NCI-H2029 treated with DMSO at 0.1 percent for 48 hours (cell line): ENCODE measurements at regions not wholly inside any gene's neighbourhood (a gene's known extent, or its start where the extent isn't known, plus 50 kb on each side); places are given as distances from the start of the nearest gene placed in this dataset.
"Not testable (repeated sequence)": the region's sequence is repeated elsewhere in the genome, so short reads cannot be mapped to it uniquely, and the experiment has no call there.

Experiments
- DNase-seq: peaks from one replicate; lab custom pipeline; 2025; lab: John Stamatoyannopoulos, UW

DNA sequence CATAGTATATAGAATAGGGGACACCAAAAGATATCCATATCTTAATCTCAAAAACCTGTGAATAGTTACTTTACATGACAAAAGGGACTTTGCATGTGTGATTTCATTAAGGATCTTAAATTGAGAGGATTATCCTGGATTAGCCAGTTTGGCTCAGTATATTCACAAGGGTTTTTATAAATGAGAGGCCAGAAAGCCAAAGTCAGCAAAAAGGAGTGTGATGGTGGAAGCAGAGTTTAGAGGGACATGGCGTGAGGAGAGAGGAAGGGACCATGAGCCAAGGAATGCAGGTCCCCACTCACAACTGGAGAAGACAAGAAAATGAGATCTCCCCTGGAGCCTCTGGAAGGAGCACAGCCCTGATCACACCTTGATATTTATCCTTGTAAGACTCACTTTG, 648.5 kb upstream of the LCORL start:
- DNase-seq: no peak

- DNase-seq: no peak
Observed at GRCh38 chr4:18669390-18669789, 647.8 kb upstream of the LCORL start.

DNA sequence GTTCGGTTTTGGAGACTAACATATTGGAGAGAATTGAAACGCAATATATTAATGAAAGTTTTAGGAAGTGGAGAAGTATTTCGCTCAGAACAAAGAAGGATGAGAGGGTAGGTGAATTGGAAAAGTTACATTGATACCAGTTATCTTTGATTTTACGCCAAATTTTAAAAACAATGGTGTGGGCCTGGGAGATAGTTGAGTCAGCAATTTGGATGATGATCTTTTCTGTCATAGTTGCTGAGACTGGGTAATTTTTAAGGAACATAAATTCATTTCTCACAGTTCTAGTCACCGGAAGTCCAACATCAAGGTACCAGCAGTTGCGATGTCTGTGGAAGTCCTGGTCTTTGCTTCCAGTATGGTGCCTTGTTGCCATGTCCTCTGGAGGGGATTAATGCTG, 644.8 kb upstream of the LCORL start:
- DNase-seq: no peak

- DNase-seq: no peak
Observed at GRCh38 chr4:18664171-18664570, 642.6 kb upstream of the LCORL start.

- no peak for DNase-seq
Observed at GRCh38 chr4:18645351-18645750, 623.8 kb upstream of the LCORL start.

- DNase-seq: no peak
Observed at GRCh38 chr4:18641334-18641733, 619.8 kb upstream of the LCORL start.

DNA sequence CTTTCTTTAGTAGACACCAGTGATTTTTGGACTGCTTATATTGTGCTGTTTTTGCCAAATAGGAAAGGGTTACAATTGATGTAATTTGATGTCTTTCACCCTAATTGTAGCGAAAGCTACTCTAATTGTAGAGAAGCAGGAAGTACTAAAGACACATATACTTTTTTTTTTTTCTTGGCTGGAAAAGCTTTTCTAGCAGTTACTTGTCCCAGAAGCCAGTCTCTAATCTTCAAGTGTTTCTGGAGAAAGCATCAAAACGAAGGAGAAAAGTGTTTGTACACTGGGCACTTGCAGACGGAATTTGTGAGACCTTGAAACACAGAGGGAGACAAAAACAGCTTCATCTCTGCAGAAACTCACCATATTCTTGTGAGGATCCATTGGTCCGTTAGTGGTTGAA, 616.5 kb upstream of the LCORL start:
- DNase-seq: no peak

DNA sequence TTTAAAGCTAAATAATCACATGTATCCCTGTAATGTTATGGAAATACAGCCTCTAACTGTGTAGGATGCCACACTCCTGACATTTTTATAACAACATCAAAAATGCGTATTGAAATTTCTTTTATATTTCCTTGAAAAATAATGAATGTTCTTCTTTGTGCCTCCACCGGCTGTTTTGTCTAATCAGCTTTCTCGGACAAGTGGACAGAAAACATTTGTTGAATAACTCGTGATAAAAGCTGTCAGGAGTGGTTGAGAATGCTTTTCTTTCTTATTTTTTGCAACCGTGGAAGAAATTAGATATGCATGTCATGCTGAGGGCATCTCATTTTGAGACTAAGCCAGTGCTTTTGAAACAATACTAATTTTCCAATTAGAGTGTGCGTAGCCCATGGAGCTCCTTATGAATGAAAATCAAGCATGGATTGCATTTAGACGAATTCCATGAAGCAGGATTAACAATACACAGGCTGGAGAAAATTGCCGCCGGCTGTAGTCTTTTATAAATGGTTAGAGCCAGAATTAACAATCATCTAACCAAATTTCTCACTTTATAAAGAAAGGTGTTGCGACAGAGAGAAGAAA, 614.5 kb upstream of the LCORL start:
- no peak for DNase-seq

DNA sequence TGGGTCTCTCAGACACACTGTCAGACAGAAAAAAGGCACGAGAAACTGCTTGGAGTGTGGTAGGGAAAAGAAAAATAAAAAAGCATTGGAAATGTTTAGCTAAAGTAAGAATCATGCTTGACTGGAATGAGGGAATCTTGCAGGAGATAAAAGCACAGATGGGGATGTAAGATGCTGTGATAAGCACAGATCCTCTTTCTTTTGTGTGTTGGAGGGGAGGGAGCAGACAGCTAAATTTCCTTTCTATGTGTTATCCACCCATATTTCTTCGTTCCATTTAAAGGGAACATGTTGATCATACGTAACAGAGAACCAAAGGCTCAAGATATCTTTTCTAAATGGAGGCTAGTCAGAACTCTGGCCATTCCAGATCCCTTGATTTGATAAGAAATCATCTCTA, 614.0 kb upstream of the LCORL start:
- DNase-seq: no peak

- DNase-seq: no peak
Observed at GRCh38 chr4:18631586-18631985, 610.0 kb upstream of the LCORL start.

DNA sequence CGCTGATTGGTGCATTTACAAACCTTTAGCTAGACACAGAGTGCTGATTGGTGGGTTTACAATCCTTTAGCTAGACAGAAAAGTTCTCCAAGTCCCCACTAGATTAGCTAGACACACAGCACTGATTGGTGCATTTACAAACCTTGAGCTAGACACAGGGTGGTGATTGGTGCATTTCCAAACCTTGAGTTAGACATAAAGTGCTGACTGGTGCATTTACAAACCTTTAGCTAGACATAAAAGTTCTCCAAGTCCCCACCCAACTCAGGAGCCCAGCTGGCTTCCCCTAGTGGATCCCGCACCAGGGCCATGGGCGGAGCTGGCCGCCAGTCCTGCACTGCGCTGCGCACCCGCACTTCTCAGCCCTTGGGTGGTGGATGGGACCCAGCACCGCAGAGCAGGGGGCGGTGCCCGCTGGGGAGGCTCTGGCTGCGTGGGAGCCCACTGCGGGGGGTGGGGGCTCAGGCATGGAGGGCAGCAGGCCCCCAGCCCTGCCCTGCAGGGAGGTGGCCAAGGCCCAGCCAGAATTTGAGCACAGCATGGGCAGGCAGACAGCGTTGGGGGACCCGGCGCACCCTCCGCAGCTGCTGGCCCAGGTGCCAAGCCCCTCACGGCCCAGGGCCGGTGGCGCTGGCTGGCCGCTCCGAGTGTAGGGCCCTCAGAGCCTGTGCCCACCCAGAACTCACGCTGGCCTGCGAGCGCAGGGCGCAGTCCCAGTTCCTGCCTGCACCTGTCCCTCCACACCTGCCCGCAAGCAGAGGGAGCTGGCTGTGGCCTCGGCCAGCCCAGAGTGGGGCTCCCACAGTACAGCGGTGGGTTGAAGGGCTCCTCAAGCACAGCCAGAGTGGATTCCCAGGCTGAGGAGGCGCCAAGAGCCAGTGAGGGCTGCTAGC, 608.9 kb upstream of the LCORL start:
- no peak for DNase-seq

GRCh38 chr4:18627447-18628005, 606.0 kb upstream of the LCORL start:
- DNase-seq: no peak

GRCh38 chr4:18626996-18627395, 605.4 kb upstream of the LCORL start:
- DNase-seq: no peak

GRCh38 chr4:18626366-18626765, 604.8 kb upstream of the LCORL start:
- no peak for DNase-seq

DNA sequence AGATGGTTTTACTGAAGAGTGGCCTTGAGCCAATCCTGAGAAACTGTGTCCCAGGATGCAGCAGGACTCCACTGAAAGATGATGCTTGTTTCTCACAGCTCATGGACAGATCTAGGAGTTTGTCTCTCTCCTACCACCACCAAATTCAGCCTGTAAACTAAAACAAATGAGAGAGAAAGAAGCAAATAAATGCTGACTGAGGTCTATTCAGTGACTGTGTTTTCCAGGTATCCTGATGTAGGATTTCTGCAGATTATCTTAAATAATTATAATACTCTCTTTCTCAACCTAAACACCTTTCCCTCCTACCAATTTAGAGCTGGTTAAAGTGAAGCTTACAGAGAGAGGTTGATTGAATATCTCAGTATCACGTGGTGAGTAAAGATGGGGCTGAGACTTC, 599.6 kb upstream of the LCORL start:
- DNase-seq: no peak

GRCh38 chr4:18616720-18617119, 595.2 kb upstream of the LCORL start:
- DNase-seq: no peak

- no peak for DNase-seq
Observed at GRCh38 chr4:18611026-18611425, 589.5 kb upstream of the LCORL start.

DNA sequence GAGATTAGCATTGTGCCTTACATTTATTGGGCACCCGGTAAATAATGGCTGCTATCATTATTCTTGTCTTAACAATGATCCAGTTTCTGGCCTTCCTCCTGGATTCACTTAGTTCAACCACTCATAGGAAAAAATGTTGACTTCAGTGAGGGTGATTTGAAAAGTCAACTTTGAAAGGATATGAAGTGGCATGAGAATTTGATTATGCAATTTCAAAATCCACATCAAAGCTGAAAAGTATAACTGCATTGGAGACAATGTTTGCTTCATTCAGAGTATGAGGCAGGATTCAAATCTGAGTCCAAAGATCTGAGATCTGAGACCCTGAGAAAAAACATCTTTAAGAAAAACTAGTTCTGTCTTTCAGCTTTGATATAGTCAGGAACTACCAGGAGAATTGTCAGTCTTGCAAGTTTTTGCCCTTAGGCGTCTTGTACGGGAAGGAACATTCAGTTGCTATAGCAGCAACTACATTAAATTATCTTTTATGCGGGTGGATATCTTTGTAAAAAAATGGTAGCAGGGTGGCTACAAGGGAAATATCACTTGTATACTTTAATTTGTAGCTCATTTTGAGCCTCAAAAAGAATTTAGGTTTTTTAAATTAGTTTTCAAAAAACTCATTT, 587.5 kb upstream of the LCORL start:
- no peak for DNase-seq

- DNase-seq: not testable (repeated sequence)
Observed at GRCh38 chr4:18602610-18603009, 581.1 kb upstream of the LCORL start.

- peak; percentile 55 for DNase-seq
Observed at GRCh38 chr4:18593297-18594002, 571.9 kb upstream of the LCORL start.

DNA sequence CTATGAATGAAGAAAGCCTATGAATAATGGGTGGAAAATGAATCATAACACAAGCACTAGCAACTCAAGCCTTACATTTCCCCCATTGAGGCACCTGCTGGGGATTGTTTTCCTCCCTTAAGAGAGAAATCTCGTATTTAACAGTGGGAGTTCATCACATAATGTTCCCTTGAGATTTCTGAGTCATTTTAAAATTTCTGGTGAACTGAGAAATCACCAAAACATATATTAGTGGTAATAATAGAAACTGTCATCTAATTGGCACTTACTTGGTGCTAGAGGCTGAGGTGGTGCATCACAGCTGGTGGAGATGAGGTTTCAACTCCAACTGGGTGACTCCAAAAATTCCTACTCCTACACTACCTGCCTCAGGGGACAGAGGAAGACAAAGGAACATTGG, 561.3 kb upstream of the LCORL start:
- no peak for DNase-seq

DNA sequence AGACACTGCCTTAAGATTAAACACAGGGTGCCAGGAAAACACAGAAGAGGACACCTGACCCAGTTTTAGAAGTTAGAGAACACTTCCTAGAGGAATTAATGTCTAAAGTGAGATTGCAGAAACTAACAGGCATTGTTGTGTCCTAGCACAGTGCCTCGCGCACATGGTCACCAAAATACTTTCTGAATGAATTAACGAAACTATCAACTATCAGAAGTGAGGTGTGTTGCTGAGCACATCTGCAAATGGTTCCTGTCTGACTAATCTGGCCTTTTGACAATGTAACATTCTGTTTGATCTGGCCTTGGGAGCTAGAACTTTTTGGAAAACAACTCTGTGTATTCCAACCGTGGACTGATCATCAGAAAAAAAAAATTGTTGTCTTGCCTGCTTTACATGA, 556.8 kb upstream of the LCORL start:
- DNase-seq: no peak
